ENCODE measurements at regions not wholly inside any gene's neighbourhood (a gene's known extent, or its start where the extent isn't known, plus 50 kb on each side); places are given as distances from the start of the nearest gene placed in this dataset.

DNA sequence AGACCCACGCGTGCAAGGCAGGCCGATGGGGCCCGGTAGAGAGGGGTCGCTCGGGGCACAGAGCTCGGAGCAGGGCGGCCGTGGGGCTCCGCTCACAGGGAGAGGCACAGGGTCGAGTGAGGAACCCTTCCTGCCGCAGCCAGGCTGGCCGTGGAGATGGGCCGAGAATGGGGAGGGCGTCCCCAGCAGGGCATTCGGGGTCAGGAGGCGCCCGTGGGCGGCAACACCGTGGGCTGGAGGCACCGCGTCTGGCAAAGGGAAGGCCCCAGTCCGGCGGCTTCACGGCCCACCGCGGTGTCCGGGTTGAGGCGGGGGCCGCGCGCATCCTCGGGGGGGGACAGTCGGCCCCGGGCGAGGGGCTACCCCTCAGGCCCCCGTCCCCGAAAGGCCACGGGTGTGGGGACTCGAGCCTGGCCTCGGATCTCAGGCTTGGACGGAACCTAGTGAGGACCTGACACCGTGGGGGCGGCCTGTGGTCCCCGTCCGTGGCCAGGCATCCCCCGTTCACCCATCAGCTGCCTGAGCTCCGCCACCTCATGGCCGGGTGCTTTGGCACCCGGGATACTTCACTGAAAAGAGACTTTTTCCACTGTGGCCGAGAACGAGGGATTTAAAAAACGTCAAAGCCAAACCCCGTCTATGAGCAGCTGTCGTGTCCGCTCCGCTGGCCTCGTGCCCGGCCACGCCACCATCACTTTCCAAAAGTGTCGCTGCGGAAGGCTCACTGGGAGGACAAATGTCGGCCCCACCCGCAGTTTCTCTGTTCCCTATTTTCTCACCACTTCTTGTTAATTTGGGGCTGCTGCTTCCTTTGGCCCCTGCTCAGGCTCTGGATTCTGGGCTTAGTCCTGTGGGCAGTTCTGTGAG lies 73.6 kb downstream of the METRNL start:
- Histone ChIP-seq H3K27me3 (peaks cover 0 to 37% (median 0%) of the 10 kb centered on the region in 3 donors), H3K9me3 (no peaks in the 10 kb centered on the region), H3K36me3 (no peaks in the 10 kb centered on the region), H3K4me3 (no peak overlapping the region), H3K27ac (peak overlapping the region in 1 of 5 donors; percentile 41), H3K4me1 (peaks cover 0 to 10% (median 3%) of the 10 kb centered on the region in 4 donors)
- intact Hi-C loops (cut with DNase I; ENCODE audit: low total_unique reads) = no loop called here
- 72 to 90% (median 85%) methylated on average over 37 to 64 of the region's 64 CpGs for WGBS, 5 donors
- TF ChIP-seq POLR2A (IDR thresholded peaks at IDR 0.05) (no peak), EP300 (IDR thresholded peaks at IDR 0.05) (no peak), POLR2AphosphoS5 (IDR thresholded peaks at IDR 0.05) (no peak)
- TF ChIP-seq, protein P1, sequence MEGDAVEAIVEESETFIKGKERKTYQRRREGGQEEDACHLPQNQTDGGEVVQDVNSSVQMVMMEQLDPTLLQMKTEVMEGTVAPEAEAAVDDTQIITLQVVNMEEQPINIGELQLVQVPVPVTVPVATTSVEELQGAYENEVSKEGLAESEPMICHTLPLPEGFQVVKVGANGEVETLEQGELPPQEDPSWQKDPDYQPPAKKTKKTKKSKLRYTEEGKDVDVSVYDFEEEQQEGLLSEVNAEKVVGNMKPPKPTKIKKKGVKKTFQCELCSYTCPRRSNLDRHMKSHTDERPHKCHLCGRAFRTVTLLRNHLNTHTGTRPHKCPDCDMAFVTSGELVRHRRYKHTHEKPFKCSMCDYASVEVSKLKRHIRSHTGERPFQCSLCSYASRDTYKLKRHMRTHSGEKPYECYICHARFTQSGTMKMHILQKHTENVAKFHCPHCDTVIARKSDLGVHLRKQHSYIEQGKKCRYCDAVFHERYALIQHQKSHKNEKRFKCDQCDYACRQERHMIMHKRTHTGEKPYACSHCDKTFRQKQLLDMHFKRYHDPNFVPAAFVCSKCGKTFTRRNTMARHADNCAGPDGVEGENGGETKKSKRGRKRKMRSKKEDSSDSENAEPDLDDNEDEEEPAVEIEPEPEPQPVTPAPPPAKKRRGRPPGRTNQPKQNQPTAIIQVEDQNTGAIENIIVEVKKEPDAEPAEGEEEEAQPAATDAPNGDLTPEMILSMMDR (IDR thresholded peaks at IDR 0.05) = no peak
- peak in 1 of 2 donors; percentile 53 for DNase-seq

DNA sequence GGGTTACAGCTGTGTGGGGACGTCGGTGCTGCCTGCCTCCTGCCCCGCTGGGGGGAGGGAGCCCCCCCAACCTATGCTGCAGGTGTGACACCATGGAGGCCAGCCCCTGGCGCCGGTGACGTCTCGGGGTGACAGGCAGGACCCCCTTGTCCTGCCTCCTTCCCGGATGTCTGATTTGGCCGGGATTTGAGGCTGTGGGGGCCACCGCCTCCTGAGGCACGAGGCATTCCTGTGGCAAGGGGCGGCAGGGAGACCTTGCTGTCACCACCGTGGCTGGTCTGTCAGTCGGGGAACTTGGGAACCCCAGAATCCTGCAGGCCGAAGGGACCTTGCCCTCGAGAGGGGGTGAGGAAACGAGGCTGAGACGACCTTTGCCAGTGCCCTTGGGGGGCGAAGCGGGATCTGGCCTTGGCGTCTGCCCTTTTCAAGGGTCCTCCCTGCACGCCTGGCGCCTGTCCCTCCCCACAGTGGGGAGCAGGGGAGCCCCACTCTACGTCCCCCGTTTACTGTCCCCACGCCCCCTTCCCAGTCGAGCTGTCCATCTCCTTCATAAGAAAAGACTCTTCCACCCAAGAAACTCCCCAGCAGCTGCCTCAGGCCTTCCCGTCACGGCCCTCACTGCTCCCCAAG lies 74.4 kb downstream of the METRNL start:
- Histone ChIP-seq H3K36me3 (no peaks in the 10 kb centered on the region), H3K4me3 (no peak overlapping the region), H3K9me3 (no peaks in the 10 kb centered on the region), H3K27me3 (peaks cover 0 to 31% (median 0%) of the 10 kb centered on the region in 3 donors), H3K27ac (peak overlapping the region in 1 of 5 donors; percentile 41), H3K4me1 (peaks cover 0 to 10% (median 3%) of the 10 kb centered on the region in 4 donors)
- intact Hi-C loops (cut with DNase I; ENCODE audit: low total_unique reads) = no loop called here
- 84 to 89% (median 85%) methylated on average over 15 to 29 of the region's 29 CpGs for WGBS, 5 donors
- TF ChIP-seq POLR2AphosphoS5 (IDR thresholded peaks at IDR 0.05) (no peak), POLR2A (IDR thresholded peaks at IDR 0.05) (no peak), EP300 (IDR thresholded peaks at IDR 0.05) (no peak)
- TF ChIP-seq, protein P1 (IDR thresholded peaks at IDR 0.05) = no peak
- no peak for DNase-seq

DNA sequence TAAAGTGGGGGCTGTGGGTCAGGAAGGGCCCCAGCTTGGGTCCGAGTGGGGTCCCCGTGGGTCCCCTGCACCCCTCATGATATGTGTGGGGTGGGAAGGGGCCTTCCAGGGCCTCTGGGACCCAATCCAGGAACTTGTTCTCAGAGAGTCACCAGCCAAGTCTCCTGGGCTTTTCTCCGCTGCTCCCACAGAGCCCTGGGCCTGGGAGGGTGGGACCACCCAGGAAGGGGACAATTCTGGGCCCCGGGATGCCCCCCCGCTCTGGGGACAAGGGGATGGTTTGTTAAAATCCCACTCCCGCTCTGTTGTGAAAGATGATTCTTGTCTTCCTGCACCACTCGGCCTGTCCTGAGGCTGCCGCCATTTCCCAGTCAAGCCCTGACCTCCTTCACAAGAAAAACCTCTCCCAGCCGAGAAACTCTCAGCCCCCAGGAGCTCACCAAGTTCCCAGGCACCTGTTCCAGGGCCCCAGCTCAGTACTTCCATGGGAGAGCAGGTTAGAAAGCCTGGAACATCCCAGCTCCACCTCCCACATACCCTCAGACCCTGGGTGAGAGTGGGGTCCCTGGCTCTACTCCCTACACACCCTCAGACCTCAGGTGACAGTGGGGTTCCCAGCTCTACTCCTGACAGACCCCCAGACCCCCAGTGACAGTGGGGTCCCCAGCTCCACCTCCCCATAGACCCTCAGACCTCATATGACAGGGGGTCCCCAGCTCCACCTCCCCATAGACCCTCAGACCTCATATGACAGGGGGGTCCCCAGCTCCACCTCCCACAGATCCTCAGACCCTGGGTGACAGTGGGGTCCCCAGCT lies 75.1 kb downstream of the METRNL start:
- peaks cover 0 to 30% (median 0%) of the 10 kb centered on the region in 3 donors for H3K27me3 ChIP-seq
- DNase-seq = no peak
- H3K4me1 ChIP-seq = peaks cover 0 to 10% (median 3%) of the 10 kb centered on the region in 4 donors
- 64 to 80% (median 73%) methylated on average over 7 to 9 of the region's 9 CpGs for WGBS, 5 donors
- H3K9me3 ChIP-seq = no peaks in the 10 kb centered on the region
- intact Hi-C loops (cut with DNase I; ENCODE audit: low total_unique reads) = no loop called here
- H3K27ac ChIP-seq = no peak overlapping the region
- no peak overlapping the region for H3K4me3 ChIP-seq
- no peaks in the 10 kb centered on the region for H3K36me3 ChIP-seq
- TF ChIP-seq POLR2A (IDR thresholded peaks at IDR 0.05) = no peak
- TF ChIP-seq, protein P1 (IDR thresholded peaks at IDR 0.05) = no peak

Measured in stomach (tissue), 8 donors.